ENCODE measurements at regions not wholly inside any gene's neighbourhood (a gene's known extent, or its start where the extent isn't known, plus 50 kb on each side); places are given as distances from the start of the nearest gene placed in this dataset.

DNA sequence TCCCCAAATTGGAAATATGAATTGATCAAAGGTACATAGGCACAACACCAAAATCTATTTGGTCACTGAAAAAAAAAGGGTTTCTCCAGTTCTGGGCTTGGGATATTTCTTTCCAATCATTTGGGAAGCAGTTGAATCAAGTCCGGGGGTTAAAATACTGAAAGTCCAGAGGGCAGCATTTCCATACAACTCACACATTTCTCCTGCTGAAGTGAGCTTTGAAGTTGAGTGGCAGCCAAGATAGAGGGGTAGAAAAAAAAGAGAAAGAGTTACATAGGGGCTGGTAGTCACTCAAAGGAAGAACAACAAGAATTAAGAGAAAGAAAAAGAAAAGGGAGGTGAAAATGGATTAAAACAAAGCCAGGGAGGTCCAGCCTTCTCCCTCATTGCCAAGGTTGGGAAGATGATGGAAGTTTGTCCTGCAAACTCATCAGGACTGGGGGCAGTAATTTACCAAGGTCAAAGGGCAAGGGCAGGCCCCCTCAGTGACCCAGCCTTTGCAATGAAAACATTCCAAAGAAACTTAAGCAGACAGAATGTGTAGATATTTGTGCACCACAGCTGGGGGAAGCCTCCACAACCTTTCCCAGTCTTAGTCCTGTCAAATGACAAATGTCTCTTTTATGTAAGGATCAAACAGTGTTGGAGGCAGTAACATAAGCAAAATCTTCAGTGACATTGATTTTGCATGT lies 525.3 kb upstream of the JARID2 start:
- no peak for TF ChIP-seq CTCF (IDR thresholded peaks at IDR 0.05)
- no peak for TF ChIP-seq POLR2AphosphoS5 (IDR thresholded peaks at IDR 0.05; ENCODE audit: insufficient read depth in 1 of 2, low read depth in 1 of 2)
- no peak for TF ChIP-seq POLR2A (IDR thresholded peaks at IDR 0.05)
